GM12878 (cell line): ENCODE measurements at regions not wholly inside any gene's neighbourhood (a gene's known extent, or its start where the extent isn't known, plus 50 kb on each side); places are given as distances from the start of the nearest gene placed in this dataset.

Experiments used
- CBX3 ChIP-seq: fragments of 200-600 bp; sonication (generic); IDR thresholded peaks from 2 replicates; pipeline ENCODE4 v1.6.1; 2016; ENCODE audit warnings: low read depth, borderline replicate concordance
- CREM ChIP-seq: IDR thresholded peaks from 2 replicates; pipeline ENCODE4 v1.6.1; 2014; ENCODE audit warnings: antibody characterized with exemption, low read depth
- EZH2 ChIP-seq: IDR thresholded peaks from 2 replicates; pipeline ENCODE4 v1.6.1; 2012; ENCODE audit warnings: low read depth, mild to moderate bottlenecking, control low read depth, inconsistent platforms, low read length, borderline replicate concordance; ENCODE audit not compliant: control insufficient read depth
- FOXM1 ChIP-seq: IDR thresholded peaks from 2 replicates; pipeline ENCODE4 v1.6.1; 2012; ENCODE audit warnings: low read depth, mild to moderate bottlenecking, inconsistent platforms, low read length, moderate library complexity
- JUNB ChIP-seq: IDR thresholded peaks from 2 replicates; pipeline ENCODE4 v1.6.1; 2016; ENCODE audit warnings: antibody characterized with exemption, mild to moderate bottlenecking
- LARP7 ChIP-seq: fragments of 450-650 bp; IDR thresholded peaks from 2 replicates; pipeline ENCODE4 v1.6.1; 2017; ENCODE audit warnings: mild to moderate bottlenecking
- MYB ChIP-seq: fragments of 150-350 bp; IDR thresholded peaks from 2 replicates; pipeline ENCODE4 v1.6.1; 2014; ENCODE audit warnings: mild to moderate bottlenecking, low read depth, low read length, borderline replicate concordance
- NR2C2 ChIP-seq: IDR thresholded peaks from 2 replicates; pipeline ENCODE4 v1.6.1; 2011; ENCODE audit warnings: borderline replicate concordance, low read depth; ENCODE audit not compliant: control insufficient read depth, insufficient read length
- POU2F2 ChIP-seq: IDR thresholded peaks from 3 replicates; pipeline ENCODE4 v1.6.1; 2011; ENCODE audit warnings: low read depth, mild to moderate bottlenecking, low read length, borderline replicate concordance
- RAD51 ChIP-seq: fragments of 450-650 bp; IDR thresholded peaks from 2 replicates; pipeline ENCODE4 v1.6.1; 2016; ENCODE audit warnings: moderate library complexity, mild to moderate bottlenecking, inconsistent platforms
- RELB ChIP-seq: fragments of 450-650 bp; IDR thresholded peaks from 2 replicates; pipeline ENCODE4 v1.6.1; 2017; ENCODE audit warnings: low read depth, mild to moderate bottlenecking, moderate library complexity
- SIX5 ChIP-seq: IDR thresholded peaks from 2 replicates; pipeline ENCODE4 v1.6.1; 2011; ENCODE audit warnings: mild to moderate bottlenecking, low read depth, low read length, moderate library complexity; ENCODE audit not compliant: severe bottlenecking
- STAT1 ChIP-seq: fragments of 450-650 bp; conservative IDR thresholded peaks from 2 replicates; pipeline ENCODE4 v1.6.1; 2014; ENCODE audit warnings: antibody characterized with exemption, mild to moderate bottlenecking
- SUZ12 ChIP-seq: fragments of 200-600 bp; sonication (generic); IDR thresholded peaks from one replicate; pipeline ENCODE4 v1.6.1; 2018; ENCODE audit warnings: antibody characterized with exemption, mild to moderate bottlenecking; ENCODE audit not compliant: unreplicated experiment
- ZNF622 ChIP-seq: fragments of 450-650 bp; IDR thresholded peaks from 2 replicates; pipeline ENCODE4 v1.6.1; 2017; ENCODE audit warnings: mild to moderate bottlenecking, inconsistent platforms
- ZNF687 ChIP-seq: fragments of 450-650 bp; IDR thresholded peaks from 2 replicates; pipeline ENCODE4 v1.6.1; 2017; ENCODE audit warnings: mild to moderate bottlenecking, moderate library complexity

GRCh38 chr13:52921194-52921593 lies 72.8 kb upstream of the PCDH8 start (continued):
- TF ChIP-seq EZH2 (no peak), ZNF687 (peak; percentile 93), POU2F2 (peak; percentile 80; the same call in 1 of the 3 replicates), RELB (peak; percentile 77; the same call in 1 of the 2 replicates), FOXM1 (peak; percentile 29; the same call in 1 of the 2 replicates), ZNF622 (no peak), STAT1 (no peak), MYB (no peak), LARP7 (no peak), SUZ12 (no peak), CREM (peak; percentile 76), CBX3 (no peak), SIX5 (no peak), RAD51 (peak; percentile 98), NR2C2 (no peak), JUNB (no peak)
